ENCODE measurements at regions not wholly inside any gene's neighbourhood (a gene's known extent, or its start where the extent isn't known, plus 50 kb on each side); places are given as distances from the start of the nearest gene placed in this dataset.

- no peaks in the 10 kb centered on the region for H3K79me2 ChIP-seq
- no peaks in the 10 kb centered on the region for H3K9me2 ChIP-seq (replicated peaks; ENCODE audit: insufficient read depth)
- H4K20me1 ChIP-seq (ENCODE audit: insufficient read depth, poor library complexity, severe bottlenecking): no peaks in the 10 kb centered on the region
- no peak overlapping the region for H3K4me3 ChIP-seq
- H3K36me3 ChIP-seq (replicated peaks; ENCODE audit: insufficient read depth, low read depth): no peaks in the 10 kb centered on the region
- H3K27me3 ChIP-seq: no peaks in the 10 kb centered on the region
- H3K27ac ChIP-seq: no peak overlapping the region
- no peaks in the 10 kb centered on the region for H3K9me3 ChIP-seq (ENCODE audit: low read depth)
- H3K4me2 ChIP-seq: no peak overlapping the region
- 100% methylated on average over 1 of the region's 1 CpG for WGBS (ENCODE audit: low lambda C conversion rate, missing lambda C conversion rate)
- DNase-seq (ENCODE audit: low spot score): no peak
- H2AFZ ChIP-seq: no peak overlapping the region
- no peaks in the 10 kb centered on the region for H3K4me1 ChIP-seq (ENCODE audit: insufficient read depth)
- TF ChIP-seq EZH2 (IDR thresholded peaks at IDR 0.05; ENCODE audit: borderline replicate concordance): no peak
- TF ChIP-seq EZH2phosphoT487 (IDR thresholded peaks at IDR 0.05; ENCODE audit: low read depth, severe bottlenecking, unreplicated experiment): no peak
- TF ChIP-seq, protein P1, sequence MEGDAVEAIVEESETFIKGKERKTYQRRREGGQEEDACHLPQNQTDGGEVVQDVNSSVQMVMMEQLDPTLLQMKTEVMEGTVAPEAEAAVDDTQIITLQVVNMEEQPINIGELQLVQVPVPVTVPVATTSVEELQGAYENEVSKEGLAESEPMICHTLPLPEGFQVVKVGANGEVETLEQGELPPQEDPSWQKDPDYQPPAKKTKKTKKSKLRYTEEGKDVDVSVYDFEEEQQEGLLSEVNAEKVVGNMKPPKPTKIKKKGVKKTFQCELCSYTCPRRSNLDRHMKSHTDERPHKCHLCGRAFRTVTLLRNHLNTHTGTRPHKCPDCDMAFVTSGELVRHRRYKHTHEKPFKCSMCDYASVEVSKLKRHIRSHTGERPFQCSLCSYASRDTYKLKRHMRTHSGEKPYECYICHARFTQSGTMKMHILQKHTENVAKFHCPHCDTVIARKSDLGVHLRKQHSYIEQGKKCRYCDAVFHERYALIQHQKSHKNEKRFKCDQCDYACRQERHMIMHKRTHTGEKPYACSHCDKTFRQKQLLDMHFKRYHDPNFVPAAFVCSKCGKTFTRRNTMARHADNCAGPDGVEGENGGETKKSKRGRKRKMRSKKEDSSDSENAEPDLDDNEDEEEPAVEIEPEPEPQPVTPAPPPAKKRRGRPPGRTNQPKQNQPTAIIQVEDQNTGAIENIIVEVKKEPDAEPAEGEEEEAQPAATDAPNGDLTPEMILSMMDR (IDR thresholded peaks at IDR 0.05; ENCODE audit: poor library complexity): no peak
These were observed 80.0 kb downstream of the SCGB2B2 start for GRCh38 chr19:34596989-34597388.

DNA sequence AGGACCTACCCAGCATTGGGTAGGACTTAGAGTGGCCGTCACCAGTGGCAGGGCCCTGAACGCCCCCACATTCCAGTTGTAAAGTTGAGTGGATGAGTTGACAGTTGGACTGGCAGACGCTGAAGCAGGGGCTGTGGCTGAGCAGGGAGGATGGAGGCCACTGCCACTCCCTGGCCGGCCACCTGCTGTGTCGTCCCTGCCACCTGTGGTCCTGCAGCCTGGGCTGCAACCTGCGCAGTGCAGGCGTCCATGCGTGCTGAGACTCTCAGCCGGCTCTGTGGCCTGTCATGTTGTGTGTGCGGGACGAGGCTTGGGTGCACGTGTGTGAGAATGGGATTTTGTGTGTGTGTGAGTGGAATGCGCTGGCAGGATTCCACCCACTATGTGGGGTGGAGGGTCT, 80.8 kb downstream of the SCGB2B2 start:
- Histone ChIP-seq H3K36me3 (replicated peaks; ENCODE audit: insufficient read depth, low read depth) (no peaks in the 10 kb centered on the region), H3K27me3 (no peaks in the 10 kb centered on the region), H3K4me2 (no peak overlapping the region), H3K79me2 (no peaks in the 10 kb centered on the region), H3K27ac (no peak overlapping the region), H3K9me2 (replicated peaks; ENCODE audit: insufficient read depth) (no peaks in the 10 kb centered on the region), H3K4me3 (no peak overlapping the region), H3K9me3 (ENCODE audit: low read depth) (no peaks in the 10 kb centered on the region), H2AFZ (no peak overlapping the region), H4K20me1 (ENCODE audit: insufficient read depth, poor library complexity, severe bottlenecking) (no peaks in the 10 kb centered on the region), H3K4me1 (ENCODE audit: insufficient read depth) (no peaks in the 10 kb centered on the region)
- WGBS (ENCODE audit: low lambda C conversion rate, missing lambda C conversion rate): 93% methylated on average over 13 of the region's 13 CpGs
- TF ChIP-seq EZH2 (IDR thresholded peaks at IDR 0.05; ENCODE audit: borderline replicate concordance) (no peak), EZH2phosphoT487 (IDR thresholded peaks at IDR 0.05; ENCODE audit: low read depth, severe bottlenecking, unreplicated experiment) (no peak)
- TF ChIP-seq, protein P1 (IDR thresholded peaks at IDR 0.05; ENCODE audit: poor library complexity): no peak
- DNase-seq (ENCODE audit: low spot score): no peak

GRCh38 chr19:34595683-34596082, 81.3 kb downstream of the SCGB2B2 start:
- Histone ChIP-seq H3K36me3 (replicated peaks; ENCODE audit: insufficient read depth, low read depth) (no peaks in the 10 kb centered on the region), H3K4me2 (no peak overlapping the region), H4K20me1 (ENCODE audit: insufficient read depth, poor library complexity, severe bottlenecking) (no peaks in the 10 kb centered on the region), H2AFZ (no peak overlapping the region), H3K27me3 (no peaks in the 10 kb centered on the region), H3K79me2 (no peaks in the 10 kb centered on the region), H3K4me1 (ENCODE audit: insufficient read depth) (no peaks in the 10 kb centered on the region), H3K9me3 (ENCODE audit: low read depth) (no peaks in the 10 kb centered on the region), H3K27ac (no peak overlapping the region), H3K4me3 (no peak overlapping the region), H3K9me2 (replicated peaks; ENCODE audit: insufficient read depth) (no peaks in the 10 kb centered on the region)
- TF ChIP-seq EZH2 (IDR thresholded peaks at IDR 0.05; ENCODE audit: borderline replicate concordance): no peak
- no peak for TF ChIP-seq EZH2phosphoT487 (IDR thresholded peaks at IDR 0.05; ENCODE audit: low read depth, severe bottlenecking, unreplicated experiment)
- TF ChIP-seq, protein P1 (IDR thresholded peaks at IDR 0.05; ENCODE audit: poor library complexity): no peak
- no peak for DNase-seq (ENCODE audit: low spot score)
- WGBS (ENCODE audit: low lambda C conversion rate, missing lambda C conversion rate): 81% methylated on average over 10 of the region's 10 CpGs

- Histone ChIP-seq H3K27me3 (no peaks in the 10 kb centered on the region), H3K79me2 (no peaks in the 10 kb centered on the region), H3K36me3 (replicated peaks; ENCODE audit: insufficient read depth, low read depth) (no peaks in the 10 kb centered on the region), H3K9me3 (ENCODE audit: low read depth) (no peaks in the 10 kb centered on the region), H3K9me2 (replicated peaks; ENCODE audit: insufficient read depth) (no peaks in the 10 kb centered on the region), H3K27ac (no peak overlapping the region), H2AFZ (no peak overlapping the region), H3K4me2 (no peak overlapping the region), H3K4me3 (no peak overlapping the region), H3K4me1 (ENCODE audit: insufficient read depth) (no peaks in the 10 kb centered on the region), H4K20me1 (ENCODE audit: insufficient read depth, poor library complexity, severe bottlenecking) (no peaks in the 10 kb centered on the region)
- WGBS (ENCODE audit: low lambda C conversion rate, missing lambda C conversion rate): 74% methylated on average over 3 of the region's 3 CpGs
- no peak for DNase-seq (ENCODE audit: low spot score)
- TF ChIP-seq EZH2 (IDR thresholded peaks at IDR 0.05; ENCODE audit: borderline replicate concordance): no peak
- TF ChIP-seq, protein P1 (IDR thresholded peaks at IDR 0.05; ENCODE audit: poor library complexity): no peak
- TF ChIP-seq EZH2phosphoT487 (IDR thresholded peaks at IDR 0.05; ENCODE audit: low read depth, severe bottlenecking, unreplicated experiment): no peak
These were observed 86.7 kb downstream of the SCGB2B2 start for GRCh38 chr19:34590228-34590627.
